ENCODE measurements at regions not wholly inside any gene's neighbourhood (a gene's known extent, or its start where the extent isn't known, plus 50 kb on each side); places are given as distances from the start of the nearest gene placed in this dataset.
"Not testable (repeated sequence)": the region's sequence is repeated elsewhere in the genome, so short reads cannot be mapped to it uniquely, and the experiment has no call there.

DNA sequence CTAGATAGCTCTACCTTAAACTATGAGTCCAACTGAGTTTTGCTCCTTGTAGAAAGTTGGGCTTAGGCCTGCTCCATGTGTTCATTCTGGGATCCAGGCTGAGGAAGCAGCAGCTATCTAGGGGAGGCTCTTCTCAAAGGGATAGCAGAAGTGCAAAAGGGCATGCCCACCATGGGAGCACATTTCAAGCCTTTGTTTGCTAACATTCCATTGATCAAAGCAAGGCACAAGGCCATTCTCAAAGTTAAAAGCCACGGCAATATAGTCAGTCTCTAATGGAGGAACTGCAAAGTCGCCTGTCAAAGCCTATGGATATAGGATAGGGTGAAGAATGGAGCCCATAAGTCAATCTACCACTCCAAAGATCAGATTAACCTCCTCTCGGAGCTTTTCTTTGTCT is 488.1 kb upstream of the ARX start:
- DNase-seq = no peak

DNA sequence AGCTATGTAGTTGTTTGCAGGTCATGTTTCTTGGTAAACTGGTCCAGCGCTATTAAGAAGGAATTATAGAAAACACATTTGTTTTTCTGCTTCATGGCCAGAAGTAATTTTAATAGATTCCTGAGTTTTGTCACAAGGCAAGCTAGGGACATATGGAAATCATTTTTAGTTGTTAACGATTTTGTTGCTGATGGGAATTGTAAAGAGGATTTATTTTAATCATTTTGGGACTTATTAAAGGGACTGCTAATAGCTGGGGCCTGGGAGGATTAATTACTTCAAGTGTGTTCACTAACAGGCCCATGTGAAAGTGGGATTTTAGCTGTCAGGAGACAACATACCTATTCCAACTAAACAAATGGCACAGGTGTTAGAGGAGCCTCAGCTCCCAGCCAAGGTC is 492.0 kb upstream of the ARX start:
- DNase-seq = no peak

DNA sequence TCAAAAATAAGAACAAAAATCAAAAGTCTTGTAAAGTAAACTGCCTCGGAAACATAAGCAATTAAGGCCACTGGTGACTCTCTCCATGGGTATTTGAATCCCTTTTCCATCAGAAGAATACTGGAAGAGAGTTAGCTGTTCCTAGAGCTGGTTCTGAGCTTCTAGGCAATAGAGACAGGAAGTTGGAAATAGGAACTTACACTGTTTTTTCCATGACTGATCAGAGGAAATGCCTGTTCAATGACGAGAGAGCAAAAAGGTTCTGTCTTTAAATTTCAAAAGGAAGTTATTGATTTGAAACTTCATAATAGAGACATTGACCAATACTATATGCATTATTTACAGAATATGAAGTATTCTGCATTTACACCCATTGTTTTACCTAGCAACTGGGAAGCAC is 503.5 kb upstream of the ARX start:
- DNase-seq = no peak

DNA sequence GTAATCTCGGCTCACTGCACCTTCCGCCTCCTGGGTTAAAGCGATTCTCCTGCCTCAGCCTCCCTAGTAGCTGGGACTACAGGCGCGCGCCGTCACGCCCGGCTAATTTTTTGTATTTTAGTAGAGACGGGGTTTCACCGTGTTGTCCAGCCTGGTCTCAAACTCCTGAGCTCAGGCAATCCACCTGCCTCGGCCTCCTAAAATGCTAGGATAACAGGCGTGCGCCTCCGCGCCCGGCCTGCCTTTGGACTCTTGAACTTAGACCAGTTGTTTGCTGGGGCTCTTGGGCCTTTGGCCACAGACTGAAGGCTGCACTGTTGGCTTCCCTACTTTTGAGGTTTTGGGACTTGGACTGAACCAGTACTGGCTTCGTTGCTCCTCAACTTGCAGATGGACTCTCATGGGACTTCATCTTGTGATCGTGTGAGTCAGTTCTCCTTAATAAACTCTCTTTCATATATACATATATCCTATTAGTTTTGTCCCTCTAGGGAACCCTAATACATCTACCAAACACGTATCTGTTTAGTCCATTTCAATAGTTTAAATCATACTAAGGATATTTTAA is 506.8 kb upstream of the ARX start:
- not testable (repeated sequence) for DNase-seq

DNA sequence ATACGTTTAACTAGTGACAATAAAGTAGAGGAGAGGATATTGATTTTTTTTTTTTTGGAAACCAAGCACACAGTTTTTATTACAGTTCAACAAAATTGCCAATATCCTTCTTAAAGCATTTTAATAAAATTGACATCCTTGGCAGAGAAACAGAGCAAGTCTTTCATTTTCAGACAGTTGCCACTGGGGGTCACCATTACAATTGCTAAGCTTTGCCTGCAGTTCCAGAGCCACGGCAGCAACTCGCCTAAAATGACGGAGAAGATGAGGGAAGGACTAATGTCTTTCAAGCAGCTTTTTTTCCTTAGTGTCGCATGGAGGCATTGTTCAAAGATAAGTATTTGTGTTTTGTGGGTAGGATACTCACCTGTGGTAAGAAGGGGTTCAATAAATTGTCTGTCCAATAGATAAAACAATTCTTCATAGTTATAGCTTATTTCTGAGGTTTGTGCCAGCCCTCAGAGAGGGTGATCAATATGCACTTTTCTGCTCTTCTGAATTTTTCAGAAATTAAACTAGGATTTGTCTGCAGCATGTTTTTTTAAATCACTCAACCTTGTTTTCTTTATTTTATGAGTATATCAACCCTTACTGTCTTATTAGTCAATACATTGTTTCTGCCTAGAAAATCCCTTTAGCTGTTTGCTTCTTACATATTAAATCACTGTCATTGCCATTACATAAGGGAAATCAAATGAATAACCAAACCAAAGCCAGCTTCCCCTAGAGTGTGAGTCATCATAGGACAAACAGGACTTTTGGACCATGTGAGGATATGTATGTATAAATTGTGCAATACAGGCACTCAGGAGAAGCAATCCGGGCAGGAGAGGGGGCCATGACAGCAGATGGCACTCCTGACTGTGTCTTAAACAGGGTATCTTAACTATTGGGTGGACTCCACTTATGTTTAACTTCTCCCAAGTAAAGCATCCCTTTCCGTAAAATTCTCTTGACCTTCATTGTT is 508.1 kb upstream of the ARX start:
- peak; percentile 56 for DNase-seq

DNA sequence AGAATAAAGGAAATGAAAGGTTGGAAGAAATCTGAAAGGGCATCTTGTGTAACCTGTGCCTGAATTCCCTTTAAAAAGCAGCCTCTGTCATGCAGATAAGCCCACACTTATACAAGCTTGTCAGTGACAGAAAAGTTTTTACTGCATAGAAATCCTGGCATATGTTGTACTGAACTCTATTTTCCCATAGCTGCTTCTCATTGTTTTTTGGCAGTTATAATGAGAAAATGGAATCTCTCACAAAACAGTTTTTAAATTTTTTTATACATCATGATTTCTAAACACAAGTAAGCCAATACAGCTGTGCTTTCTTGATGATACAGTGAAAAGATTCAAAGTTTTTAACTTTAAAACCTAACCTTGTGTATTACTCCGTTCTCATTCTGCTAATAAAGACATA is 511.4 kb upstream of the ARX start:
- DNase-seq = no peak

DNA sequence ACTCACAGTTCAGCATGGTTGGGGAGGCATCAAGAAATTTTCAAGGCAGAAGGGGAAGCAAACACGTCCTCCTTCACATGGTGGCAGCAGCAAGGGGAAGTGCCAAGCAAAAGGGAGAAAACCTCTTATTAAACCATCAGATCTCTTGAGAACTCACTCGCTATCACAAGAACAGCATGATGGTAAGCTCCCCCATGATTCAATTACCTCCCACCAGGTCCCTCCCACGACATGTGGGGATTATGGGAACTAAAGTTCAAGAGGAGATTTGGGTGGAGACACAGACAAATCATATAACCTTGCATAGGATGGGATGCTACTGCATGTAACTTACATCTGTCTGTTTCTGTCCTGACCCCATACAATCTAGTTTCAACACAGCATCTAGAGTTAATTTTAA is 511.8 kb upstream of the ARX start:
- no peak for DNase-seq

DNA sequence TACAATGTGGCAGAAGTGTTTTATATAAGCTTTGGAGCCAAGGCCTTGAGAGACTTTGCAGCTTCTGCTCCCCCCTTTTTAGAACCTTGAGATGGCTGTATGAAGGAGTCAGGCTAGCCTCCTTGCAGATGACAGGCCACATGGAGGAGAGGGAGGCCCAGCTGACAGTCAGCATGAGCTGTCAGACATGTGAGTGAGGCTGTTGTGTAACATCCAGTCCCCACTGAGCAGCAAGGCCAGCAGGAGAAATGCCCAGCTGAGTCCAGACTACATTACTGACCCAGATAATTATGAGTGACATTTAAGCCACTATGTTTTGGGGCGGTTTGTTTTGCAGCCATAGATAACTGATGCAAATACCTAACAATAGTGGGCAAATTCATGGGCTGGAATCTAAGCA is 515.3 kb upstream of the ARX start:
- DNase-seq = no peak

DNA sequence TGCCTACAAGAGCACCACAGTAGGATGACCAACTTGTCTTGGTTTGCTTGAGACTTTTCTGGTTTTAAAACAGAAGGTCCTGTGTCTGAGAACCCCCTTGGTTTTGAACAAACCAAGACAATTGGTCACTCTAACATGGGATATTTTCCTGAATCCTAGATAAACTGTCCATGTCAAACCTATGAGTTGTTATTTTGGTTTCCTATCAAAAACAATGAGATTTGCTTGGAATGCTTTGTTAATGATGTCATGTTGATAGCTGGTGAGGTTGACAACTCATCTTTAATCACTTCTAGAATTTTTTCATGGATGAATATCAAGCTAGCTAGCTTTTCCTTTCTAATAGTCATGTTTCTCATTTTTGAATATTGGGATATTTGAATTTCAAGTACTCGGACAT is 518.3 kb upstream of the ARX start:
- DNase-seq = no peak

DNA sequence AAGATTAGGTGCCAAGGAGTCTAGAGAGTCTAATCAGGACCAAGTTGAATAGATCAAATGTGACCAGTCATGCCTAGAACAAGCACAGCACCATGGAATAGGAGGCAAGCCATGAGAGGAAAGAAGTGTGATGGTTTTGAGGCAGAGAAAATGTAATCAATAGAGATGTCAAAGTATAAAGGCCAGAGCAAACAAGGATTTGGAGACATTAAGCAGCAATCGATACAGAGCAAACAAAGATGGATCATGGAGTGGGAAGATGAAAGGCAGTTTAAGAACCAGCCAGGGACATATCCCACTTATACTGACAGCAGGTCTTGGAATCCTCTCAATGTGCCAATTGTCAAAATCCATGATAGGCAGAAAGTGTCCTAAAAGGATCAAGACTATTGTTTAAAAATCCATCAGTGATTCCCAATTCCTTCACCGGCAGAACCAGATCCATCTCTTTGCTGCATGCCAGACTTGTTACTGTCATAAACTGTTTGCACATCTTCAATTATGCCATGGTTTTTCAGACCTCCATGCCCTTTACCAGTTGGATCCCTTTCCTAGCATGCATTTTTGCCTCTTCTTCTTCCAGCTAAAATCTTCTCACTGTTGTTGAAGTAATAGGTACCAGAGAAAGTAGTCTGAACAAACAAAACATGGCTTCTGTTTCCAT is 520.7 kb upstream of the ARX start:
- peak; percentile 65 for DNase-seq

DNA sequence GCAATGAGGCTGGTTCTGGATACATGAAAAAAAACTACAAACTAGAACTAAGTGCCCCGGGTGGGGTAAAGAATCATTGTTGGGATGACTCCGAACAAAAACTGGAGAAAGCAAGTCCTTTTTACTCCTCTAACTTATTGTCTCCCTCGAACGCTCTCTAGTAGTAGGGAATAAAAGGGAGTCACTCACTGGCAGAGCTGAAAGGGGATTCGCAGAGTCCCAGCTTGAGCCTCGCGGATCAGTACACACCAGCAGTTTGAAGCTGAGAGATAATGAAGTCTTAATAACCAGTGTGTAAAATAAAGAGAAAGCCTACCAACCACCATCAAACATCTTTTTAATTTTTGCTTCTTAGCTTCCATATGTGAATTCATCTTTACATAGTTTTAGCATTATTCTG is 521.9 kb upstream of the ARX start:
- no peak for DNase-seq

DNA sequence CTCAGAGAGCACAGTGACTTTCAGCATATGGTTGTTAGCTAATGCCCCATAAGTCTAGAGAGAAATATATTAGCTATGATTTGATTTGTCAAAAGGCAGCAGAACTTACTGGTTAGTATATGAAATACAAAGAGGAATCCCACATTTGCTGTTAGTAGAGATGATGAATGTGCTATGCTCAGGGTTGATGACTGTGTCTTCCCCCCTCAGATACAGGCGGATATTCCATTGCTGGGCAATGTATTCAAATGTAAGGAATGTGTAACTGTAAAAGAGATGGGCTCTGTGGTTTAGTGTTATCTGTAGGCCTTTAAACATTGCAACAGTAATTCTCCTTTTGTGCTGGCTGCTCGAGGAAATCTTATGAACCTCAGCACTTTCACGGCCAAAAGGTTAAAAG is 528.9 kb upstream of the ARX start:
- DNase-seq = no peak

DNA sequence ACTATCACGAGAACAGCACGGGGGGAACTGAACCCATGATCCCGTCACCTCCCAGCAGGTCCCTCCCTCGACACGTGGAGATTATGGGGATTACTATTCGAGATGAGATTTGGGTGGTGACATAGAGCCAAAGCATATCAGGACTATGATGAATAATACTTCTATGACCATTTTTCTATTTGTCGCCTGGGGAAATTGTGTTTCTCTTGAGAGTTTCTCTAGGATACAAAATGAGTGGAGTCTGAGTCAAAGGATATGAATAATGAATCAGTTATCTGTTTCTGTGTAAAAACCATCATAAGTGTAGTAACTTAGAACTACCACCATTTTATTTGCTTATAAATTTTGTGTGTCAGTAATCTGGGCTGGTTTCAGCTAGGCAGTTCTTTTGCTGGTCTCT is 533.0 kb upstream of the ARX start:
- no peak for DNase-seq

DNA sequence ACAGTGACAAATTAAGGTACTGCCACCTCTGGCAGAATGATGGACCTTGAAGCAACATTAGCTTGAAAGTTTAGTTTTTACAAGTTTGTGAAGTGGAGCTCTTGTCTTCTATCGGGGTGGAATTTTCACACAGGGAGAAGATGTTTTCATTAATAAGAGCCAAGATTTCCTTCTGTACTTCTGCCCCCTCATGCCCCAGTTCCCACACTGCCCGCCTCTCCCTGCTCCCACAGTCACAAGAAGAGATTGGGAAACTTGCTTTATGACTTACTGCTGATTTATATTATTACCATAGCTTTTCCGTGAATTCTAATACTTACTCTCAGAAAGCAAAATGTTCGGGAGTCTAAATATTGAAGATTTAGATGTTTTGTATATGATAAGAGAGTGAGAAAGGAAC is 539.8 kb upstream of the ARX start:
- no peak for DNase-seq

DNA sequence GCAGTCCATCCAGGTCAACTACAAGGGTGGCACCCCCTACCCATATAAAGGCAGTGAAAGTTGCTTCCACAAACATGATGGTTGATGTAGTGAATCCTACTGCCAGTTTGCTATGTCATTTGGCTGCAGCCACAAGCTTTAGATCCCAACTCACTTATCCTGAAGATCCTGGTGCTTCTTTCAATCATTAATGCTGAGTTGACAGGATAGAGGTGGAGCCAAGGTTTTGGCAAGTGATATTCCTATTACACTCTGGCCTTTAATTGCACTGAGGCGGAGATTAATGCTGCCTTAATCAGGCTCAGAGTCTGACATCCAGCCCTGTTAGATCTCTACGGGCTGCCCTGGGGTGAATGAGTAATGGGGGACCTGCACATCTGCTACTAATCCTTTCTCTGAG is 542.4 kb upstream of the ARX start:
- no peak for DNase-seq

DNA sequence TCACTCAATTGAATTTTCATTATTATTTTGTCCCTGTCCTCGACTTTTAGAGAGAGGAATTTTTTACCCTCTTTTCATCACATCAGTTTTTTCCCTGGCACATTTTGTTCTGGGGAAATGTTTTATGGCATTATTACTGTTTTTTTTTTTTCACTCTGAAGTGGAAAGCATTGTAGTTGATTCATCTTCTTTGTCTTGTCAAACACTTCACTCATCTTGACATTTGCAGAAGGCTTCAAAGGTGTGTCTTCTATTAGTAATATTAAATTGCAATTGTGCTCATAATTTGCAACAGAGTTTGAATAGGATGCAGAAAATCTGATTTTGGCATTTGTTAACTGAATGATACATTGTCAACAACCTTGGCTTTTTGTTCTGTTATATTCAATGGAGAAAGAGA is 545.4 kb upstream of the ARX start:
- DNase-seq = no peak

DNA sequence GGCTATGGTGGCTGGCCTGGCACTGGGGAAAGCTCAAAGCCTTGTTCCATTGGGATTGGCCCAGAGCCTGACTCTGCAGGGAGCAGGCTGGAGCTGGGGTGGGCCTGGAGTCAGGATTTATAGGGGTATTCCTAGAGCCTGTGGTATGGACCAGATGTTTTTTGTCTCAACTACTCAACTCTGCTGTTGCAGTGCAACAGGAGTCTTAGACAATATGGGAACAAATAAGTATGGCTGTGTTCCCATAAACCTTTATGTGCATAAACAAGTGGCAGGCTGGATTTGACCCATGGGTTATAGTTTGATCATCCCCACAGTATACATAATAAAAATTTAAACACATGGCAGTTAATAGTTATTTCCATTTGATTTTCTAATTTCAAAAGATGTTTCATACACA is 557.9 kb upstream of the ARX start:
- no peak for DNase-seq

DNA sequence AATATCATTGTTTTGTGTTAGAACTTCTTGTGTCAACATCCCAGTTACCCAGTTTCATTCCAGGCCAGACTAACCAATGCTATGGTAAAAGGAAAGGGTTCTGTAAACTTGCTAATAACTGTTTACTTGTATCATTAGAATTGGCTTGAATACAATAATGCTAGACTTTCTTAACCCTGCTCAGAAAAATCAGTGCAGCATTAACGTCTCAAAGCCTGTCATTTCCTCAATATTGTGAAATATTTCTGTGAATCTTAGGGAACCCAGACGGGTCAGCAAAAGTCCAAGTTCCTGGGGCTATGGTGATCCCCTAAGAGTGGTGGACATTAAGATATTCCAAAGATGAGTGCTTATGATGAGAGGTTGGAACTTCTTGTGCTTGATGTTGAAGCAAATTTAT is 541.2 kb upstream of the MAGEB18 start:
- no peak for DNase-seq

DNA sequence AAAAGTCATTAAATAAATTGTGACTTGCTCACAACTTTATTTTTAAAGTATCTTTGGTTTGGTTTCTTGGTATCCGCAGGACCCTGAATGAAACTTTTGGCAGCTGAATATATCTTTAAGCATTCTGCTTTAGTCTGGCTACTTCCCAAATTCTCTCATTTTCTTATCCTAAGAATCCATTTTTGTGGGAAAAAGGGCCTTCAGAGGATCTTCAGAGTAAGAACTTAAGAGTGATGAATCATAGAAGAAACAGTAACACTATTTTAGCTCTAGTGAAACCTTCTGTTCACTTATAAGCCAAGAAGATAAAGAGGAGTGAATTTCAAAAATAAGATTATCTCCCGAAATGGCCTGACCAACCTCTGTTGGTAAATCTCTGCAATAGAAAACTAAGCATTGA is 540.6 kb upstream of the MAGEB18 start:
- no peak for DNase-seq

DNA sequence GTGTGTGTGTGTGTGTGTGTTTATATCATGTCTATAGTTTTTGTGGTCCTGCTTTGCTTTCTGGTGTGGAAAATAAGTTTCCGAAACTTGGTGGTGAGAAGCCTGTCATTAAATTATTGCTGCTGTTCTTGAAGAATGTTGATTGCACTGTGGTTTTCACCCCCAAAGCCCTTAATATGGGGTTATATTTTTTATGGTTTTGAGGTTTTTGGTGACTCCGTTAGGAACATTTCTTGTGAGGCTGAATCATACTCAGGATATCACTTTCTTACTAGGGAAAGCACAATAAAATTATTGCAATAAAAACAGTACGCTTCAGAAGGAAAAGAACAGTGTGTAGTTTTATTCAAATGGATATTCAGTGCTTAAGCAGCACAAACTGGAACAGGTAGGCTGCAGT is 539.1 kb upstream of the MAGEB18 start:
- DNase-seq = no peak

DNA sequence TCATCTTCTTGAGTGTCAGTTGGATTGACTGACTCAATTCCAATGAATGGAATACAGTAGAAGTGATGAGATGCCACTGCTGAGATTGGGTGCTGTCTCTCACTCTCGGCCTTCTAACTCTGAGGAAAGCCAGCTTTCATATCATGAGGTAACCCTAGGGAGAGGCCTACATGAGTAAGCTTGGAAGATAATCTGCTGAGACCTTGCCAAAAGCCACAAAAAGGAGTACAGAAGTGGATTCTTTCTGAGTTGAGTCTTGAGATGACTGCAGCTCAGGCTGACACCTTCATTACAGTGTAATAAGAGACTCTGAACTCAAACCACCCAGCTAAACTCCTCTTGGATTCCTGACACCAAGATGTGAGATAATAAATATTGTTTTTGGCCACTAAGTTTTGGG is 537.4 kb upstream of the MAGEB18 start:
- no peak for DNase-seq

DNA sequence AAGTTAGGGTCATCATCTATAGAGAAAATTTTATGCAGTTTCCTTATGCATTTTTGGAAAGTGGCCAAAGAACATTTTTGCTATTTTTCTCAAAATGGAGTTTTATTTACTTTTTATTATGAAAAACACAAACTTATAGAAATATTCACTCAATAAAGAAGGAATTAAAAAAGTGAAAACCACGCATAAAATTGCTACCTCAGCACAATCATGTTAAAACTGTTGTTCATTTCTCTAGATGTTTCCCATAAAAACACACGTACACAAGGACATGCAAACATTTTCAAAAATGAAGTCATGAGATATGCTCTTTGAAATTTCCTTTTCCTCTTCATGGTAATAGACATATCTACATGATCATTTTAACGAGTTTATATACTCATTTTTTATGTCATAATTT is 536.8 kb upstream of the MAGEB18 start:
- DNase-seq = no peak

DNA sequence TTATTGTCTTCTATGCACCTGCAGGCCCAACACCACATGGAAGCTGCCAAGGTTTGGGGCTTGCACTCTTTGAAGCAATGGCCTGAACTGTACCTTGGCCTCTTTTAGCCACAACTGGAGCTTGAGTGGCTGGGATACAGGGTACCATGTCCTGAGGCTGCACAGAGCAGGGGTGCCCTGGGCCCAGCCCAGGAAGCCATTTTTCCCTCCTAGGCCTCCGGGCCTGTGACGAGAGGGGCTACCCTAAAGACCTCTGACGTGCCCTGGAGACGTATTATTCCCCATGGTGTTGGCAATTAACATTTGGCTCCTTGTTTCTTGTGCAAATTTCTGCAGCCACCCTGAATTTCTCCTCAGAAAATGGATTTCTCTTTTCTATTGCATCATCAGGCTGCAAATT is 519.9 kb upstream of the MAGEB18 start:
- no peak for DNase-seq

DNA sequence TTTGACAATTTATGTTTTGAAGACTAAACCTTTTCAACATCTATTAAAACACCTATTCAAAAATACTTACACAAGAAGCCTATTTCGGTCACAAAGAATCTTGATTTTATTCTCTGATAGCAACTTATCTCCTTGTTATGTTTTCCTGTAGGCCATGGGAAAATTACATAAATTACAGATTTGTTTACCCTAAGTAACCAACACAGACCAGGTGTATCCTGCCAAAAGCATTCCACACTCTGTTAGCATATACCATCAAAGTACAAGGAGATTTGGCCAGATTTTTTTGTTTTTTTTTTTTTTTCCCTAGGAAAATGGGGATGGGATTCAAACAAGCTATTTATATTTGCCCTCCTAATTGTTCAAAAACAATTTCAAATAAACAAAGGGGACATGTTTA is 497.9 kb upstream of the MAGEB18 start:
- DNase-seq = no peak
